ENCODE measurements at regions not wholly inside any gene's neighbourhood (a gene's known extent, or its start where the extent isn't known, plus 50 kb on each side); places are given as distances from the start of the nearest gene placed in this dataset.
"Not testable (repeated sequence)": the region's sequence is repeated elsewhere in the genome, so short reads cannot be mapped to it uniquely, and the experiment has no call there.

GRCh38 chr7:51982653-51983052 is 666.0 kb upstream of the COBL start:
- DNase-seq, result no peak

- DNase-seq, result no peak
Observed at GRCh38 chr7:51980812-51981211, 664.2 kb upstream of the COBL start.

- no peak for DNase-seq
Observed at GRCh38 chr7:51980313-51980712, 663.7 kb upstream of the COBL start.

- DNase-seq, result no peak
Observed at GRCh38 chr7:51977913-51978312, 661.3 kb upstream of the COBL start.

DNA sequence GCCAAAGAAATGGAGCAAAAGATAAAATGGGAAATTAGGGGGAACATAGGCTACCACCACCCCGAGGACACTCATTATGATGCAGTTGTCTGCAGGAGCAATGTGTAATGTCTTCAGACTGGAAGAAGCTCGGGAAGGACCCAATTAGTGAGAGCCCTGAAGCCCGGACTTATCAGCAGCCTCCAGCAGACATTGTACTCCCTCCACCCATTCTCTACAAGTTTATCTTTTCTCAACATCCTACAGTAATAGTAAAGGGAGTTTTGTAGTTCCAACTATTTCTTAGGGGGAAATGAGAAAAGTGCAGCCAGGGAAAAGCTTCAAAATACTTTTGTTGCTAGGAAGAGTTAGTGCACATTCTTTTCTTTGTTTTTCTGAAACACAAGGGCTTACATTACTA is 657.3 kb upstream of the COBL start:
- DNase-seq, result peak; percentile 86

DNA sequence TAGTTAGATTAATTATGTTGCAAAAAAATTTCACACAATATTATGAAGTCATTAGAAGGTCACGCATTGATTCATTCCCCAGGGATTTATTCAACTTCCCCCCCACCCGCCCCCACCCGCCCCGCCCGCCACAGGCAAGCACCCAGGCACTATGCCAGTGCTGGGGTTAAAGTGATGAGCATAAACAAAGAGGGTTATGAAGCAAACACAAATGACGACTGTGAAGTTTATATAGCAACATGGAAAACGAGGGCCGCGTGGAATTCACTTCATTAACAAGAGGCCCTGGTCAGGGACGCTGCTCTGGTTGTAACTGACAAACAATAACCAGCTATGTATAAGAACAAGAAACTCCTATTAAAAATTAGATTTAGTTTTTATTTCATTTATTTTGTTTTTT is 656.5 kb upstream of the COBL start:
- DNase-seq, result no peak

DNA sequence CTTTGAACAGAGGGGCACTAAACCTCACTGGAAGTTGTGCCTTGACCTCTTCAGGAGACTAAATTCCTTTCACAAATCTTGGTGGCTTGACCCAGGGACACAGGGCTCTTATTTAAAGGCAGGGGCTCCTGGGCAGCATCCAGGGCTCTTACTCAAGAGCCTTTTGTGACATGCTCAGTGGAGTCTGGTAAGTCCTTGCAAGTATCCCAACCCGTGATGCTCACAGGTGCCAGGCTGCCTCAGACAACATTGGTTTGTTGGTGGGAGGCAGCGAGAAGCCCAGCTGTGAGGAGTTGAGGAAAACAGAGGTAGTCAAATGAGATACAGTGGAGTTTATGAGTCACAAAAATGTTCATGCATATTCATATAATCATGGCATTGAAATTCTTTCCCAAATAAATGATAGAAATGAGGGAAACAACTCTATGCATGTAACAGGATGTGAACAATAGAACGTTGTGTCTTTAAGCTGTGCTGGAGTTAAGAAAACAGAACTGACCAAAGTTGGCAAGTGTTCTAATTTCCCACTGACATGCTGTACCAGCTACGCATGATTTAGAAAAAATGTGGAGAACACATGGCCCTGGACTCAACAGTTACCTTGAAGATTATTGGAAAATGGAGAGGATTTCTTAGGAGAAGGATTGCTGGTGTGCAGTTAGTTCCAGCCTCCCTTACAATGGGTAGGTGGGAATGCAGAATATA is 654.5 kb upstream of the COBL start:
- no peak for DNase-seq

- no peak for DNase-seq
Observed at GRCh38 chr7:51968461-51968860, 651.9 kb upstream of the COBL start.

GRCh38 chr7:51965454-51965853 is 648.8 kb upstream of the COBL start:
- DNase-seq, result no peak

- no peak for DNase-seq
Observed at GRCh38 chr7:51961804-51962203, 645.2 kb upstream of the COBL start.

DNA sequence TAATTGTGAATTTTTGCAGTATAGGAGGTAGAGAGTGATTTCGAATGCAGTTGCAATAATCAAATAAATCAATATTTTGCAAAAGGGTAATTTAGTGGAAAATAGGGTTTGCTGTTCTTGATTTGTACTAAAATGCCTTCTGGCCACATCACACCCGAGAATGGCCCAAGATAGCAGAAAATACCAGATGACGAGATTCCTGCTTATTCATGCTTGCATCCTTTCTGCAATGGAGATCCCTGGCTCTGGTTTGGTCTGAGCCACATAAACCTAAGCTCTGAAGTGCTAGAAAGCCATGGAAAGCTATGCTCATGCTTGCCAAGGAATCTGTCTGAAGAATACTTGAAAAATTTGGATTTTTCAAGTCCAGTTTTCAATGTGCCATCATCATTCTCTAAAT is 634.2 kb upstream of the COBL start:
- no peak for DNase-seq

GRCh38 chr7:51949726-51950644 is 633.4 kb upstream of the COBL start:
- no peak for DNase-seq

DNA sequence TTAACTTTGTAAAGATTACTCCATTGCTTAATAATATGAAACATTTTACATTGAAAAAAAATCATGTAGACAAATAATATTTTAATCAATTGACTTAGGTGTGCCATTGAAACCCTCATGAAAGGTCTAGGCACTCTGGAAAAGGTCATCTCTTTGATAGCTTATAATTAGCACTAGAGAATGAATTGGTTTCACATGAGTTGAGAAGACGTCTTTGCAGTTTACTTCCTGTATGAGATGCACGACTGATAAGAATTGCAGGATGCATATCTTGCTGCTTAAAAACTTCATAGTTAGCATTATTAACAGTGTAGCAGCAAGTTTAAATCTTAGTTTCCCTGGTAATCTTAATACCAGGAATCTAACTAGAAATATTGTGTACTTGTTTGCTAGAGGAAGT is 614.2 kb upstream of the COBL start:
- DNase-seq, result no peak

DNA sequence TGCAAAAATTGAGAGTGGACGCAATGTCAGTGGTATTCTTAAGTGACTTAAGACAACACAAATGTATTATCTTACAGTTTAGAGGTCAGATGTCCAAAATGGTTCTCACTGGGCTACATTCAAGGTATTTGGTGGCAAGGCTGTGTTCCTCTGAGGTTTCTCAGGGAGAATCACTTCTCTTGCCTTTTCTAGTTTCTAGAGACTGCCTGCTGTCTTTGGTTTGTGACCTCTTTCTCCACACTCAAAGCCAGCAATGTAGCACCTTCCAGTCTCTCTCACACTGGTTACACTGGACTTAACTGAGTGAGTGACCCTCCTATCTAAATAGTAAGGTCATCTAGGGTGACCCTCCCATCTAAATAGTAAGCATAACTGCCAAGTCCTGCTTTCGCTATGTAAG is 613.2 kb upstream of the COBL start:
- no peak for DNase-seq

GRCh38 chr7:51927738-51928137 is 611.1 kb upstream of the COBL start:
- no peak for DNase-seq

DNA sequence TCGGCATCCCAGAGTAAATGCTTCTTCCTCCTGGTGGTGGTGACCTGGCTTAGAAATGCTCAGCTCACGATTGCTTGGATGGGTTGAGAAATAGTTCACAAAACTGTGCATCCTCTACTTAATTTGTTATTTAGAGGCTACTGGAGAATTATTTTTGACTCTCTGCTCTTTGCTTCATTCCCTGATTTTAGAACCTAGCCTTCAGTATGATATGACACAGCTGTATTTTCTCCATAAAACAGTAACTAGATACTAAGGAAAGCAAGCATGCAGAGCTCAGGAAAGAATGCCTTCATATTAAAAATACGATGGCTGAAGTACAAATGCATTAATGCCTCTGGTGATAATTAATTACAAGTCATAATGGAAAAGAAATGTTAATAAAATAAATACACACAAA is 602.0 kb upstream of the COBL start:
- DNase-seq, result no peak

GRCh38 chr7:51901489-51901840 is 584.9 kb upstream of the COBL start:
- no peak for DNase-seq

- not testable (repeated sequence) for DNase-seq
Observed at GRCh38 chr7:51900755-51901488, 584.3 kb upstream of the COBL start.

DNA sequence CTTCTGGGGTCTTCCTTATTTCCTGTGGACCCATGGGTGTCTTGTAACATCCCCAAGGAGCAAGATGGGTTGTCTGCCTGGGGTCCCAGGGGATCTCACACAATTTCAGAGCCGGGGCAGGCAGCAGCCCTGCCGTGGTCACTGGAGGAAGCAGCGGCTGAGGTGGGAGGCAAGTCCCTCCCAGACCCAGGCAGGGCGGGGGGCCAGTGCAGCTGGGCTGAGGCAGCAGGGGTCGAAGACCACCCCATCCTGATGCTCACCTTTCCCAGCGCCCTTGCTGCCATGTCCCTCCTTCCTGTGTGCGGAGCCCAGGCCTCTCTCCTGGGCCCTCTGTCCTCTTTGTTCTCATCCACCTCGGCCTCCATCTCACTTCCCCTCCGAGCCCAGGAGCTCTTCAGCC is 583.0 kb upstream of the COBL start:
- DNase-seq, result no peak

GRCh38 chr7:51882412-51882811 is 565.8 kb upstream of the COBL start:
- DNase-seq, result no peak

DNA sequence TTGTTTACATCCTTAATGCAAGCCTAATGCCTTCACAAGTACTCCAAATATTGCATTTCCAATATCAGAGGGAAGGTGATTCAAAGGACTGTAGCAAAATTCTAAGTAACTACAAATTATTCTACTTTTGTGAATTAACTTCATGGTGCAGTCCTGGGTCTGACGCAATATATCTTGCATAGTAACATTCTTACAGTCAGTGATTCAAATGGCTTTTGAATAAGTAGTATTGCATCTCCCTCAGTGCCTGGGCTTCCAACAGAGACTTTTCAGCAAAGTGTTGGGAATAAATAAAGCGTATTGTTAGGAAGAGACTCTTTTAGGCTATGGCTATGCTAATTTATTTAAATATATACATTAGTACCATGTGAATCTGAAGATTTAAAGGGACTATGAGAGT is 564.7 kb upstream of the COBL start:
- no peak for DNase-seq

- DNase-seq, result no peak
Observed at GRCh38 chr7:51878865-51879264, 562.3 kb upstream of the COBL start.

DNA sequence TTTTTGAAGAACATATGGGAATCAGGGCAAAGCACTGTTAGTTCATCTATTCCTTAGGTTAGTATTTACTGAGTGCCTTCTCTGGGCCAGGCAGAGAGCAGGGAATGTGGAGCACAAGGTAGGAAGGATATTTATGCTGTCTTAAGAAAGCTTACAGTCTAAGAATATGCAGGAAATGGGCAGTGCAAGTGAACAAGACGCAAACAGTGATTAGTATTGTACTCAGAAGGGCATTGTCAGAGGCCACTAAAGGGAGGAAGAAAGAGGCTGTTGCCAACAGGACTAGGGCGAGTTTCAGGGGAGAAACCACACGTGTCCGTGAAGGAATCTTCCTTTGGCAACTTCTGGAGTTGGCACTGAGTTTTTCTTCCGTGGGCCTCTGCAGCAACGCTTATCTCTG is 552.8 kb upstream of the COBL start:
- DNase-seq, result no peak

- DNase-seq, result no peak
Observed at GRCh38 chr7:51867117-51867516, 550.5 kb upstream of the COBL start.
